HCT116 (cell line): ENCODE measurements at regions not wholly inside any gene's neighbourhood (a gene's known extent, or its start where the extent isn't known, plus 50 kb on each side); places are given as distances from the start of the nearest gene placed in this dataset.

ENCODE experiments used
- ATAC-seq: fragments of 200-7000 bp; cut with Tn5 transposase; 2 replicates; pipeline ENCODE4 v1.9.1; 2020; ENCODE audit warnings: mild to moderate bottlenecking, moderate library complexity
- BruUV-seq: library from RNA; stranded (reverse); fragments of 400-500 nt; replicated peaks from 2 replicates; lab custom pipeline; 2021; lab: Mats Ljungman, UMichigan
- CTCF ChIA-PET: fragments of 300-600 bp; sonication (Branson Sonifier 250); formaldehyde crosslinking; loops from one replicate; lab custom pipeline; 2021; ENCODE audit warnings: antibody characterized with exemption; lab: Charles Lee
- POLR2A ChIA-PET: fragments of 300-600, 350-600 bp; sonication (Branson Sonifier 250); formaldehyde crosslinking; loops from one replicate; lab custom pipeline; 2021; ENCODE audit warnings: antibody characterized with exemption; lab: Charles Lee
- RAD21 ChIA-PET, 2 experiments: fragments of 300-600 bp; sonication (Branson Sonifier 250); formaldehyde crosslinking; loops; one replicate each; lab custom pipeline; 2023; ENCODE audit warnings: low total read pairs in 2 of 2; ENCODE audit not compliant: uncharacterized antibody in 2 of 2, unreplicated experiment in 2 of 2, low non-redundant PET in 1 of 2; lab: Charles Lee
- DNase-seq: peaks from one replicate; pipeline ENCODE4 v3.0.0-alpha.2; 2010; ENCODE audit warnings: low read depth, low spot score
- H2AFZ ChIP-seq: fragments of 200-600 bp; shearing (Covaris generic), sonication (generic); 2 replicates; pipeline ENCODE4 v1.6.1; 2017; ENCODE audit warnings: low read depth, mixed run types, mixed read lengths, antibody characterized with exemption, low read length; ENCODE audit not compliant: poor library complexity, severe bottlenecking
- H3K27ac ChIP-seq: 2 replicates; pipeline ENCODE4 v1.5.1; 2012; ENCODE audit warnings: low read depth, low read length
- H3K27me3 ChIP-seq: fragments of 200-600 bp; sonication (generic); 2 replicates; pipeline ENCODE4 v1.6.1; 2016; ENCODE audit warnings: mixed run types, low read length, mixed read lengths; ENCODE audit not compliant: insufficient read depth
- H3K36me3 ChIP-seq, 2 experiments: fragments of 200-500 bp in 1 of 2; fragments of 200-600 bp in 1 of 2; sonication (Bioruptor generic) in 1 of 2; sonication (generic) in 1 of 2; 2 replicates each; pipeline versions ENCODE4 v1.5.1 to v1.6.1; 2014 to 2016; ENCODE audit warnings: low read length in 2 of 2, inconsistent platforms in 1 of 2, mixed read lengths in 1 of 2, mixed run types in 1 of 2; ENCODE audit not compliant: insufficient read depth in 2 of 2, control insufficient read depth in 1 of 2
- H3K4me1 ChIP-seq, 2 experiments: fragments of 200-600 bp in 1 of 2; sonication (generic) in 1 of 2; 2 replicates each; pipeline versions ENCODE4 v1.5.1 to v1.6.1; 2012 to 2017; ENCODE audit warnings: low read length in 2 of 2, inconsistent platforms in 1 of 2, mild to moderate bottlenecking in 1 of 2, mixed read lengths in 1 of 2, mixed run types in 1 of 2, moderate library complexity in 1 of 2; ENCODE audit not compliant: insufficient read depth in 2 of 2, control insufficient read depth in 1 of 2
- H3K4me2 ChIP-seq: fragments of 200-600 bp; sonication (generic); 2 replicates; pipeline ENCODE4 v1.6.1; 2017; ENCODE audit warnings: mixed run types, low read length, mixed read lengths
- H3K4me3 ChIP-seq, 2 experiments: fragments of 200-600 bp in 1 of 2; sonication (generic) in 1 of 2; replicated peaks in 1 of 2; 2 replicates each; pipeline ENCODE4 v1.5.1; 2011 to 2016; ENCODE audit warnings: low read length in 2 of 2, control low read depth in 1 of 2, low read depth in 1 of 2, mild to moderate bottlenecking in 1 of 2, mixed read lengths in 1 of 2, mixed run types in 1 of 2
- H3K79me2 ChIP-seq: fragments of 200-600 bp; sonication (generic); 2 replicates; pipeline ENCODE4 v1.6.1; 2017; ENCODE audit warnings: mild to moderate bottlenecking, mixed run types, low read length, moderate library complexity, mixed read lengths; ENCODE audit not compliant: insufficient read depth
- H3K9ac ChIP-seq: fragments of 200-600 bp; sonication (generic); 2 replicates; pipeline ENCODE4 v1.6.1; 2016; ENCODE audit warnings: low read length, mixed read lengths
- H3K9me2 ChIP-seq: fragments of 200-600 bp; sonication (generic), shearing (Covaris generic); 2 replicates; pipeline ENCODE4 v1.6.1; 2017; ENCODE audit warnings: mixed run types, mild to moderate bottlenecking, moderate library complexity; ENCODE audit not compliant: insufficient read depth
- H3K9me3 ChIP-seq, 2 experiments: fragments of 200-500 bp in 1 of 2; fragments of 200-600 bp in 1 of 2; sonication (Bioruptor generic) in 1 of 2; sonication (generic) in 1 of 2; 2 replicates each; pipeline ENCODE4 v1.6.1; 2014 to 2017; ENCODE audit warnings: low read length in 2 of 2, mixed read lengths in 2 of 2, inconsistent platforms in 1 of 2, low read depth in 1 of 2, mild to moderate bottlenecking in 1 of 2, mixed run types in 1 of 2, moderate library complexity in 1 of 2; ENCODE audit not compliant: control insufficient read depth in 1 of 2, insufficient read depth in 1 of 2
- H4K20me1 ChIP-seq: fragments of 200-600 bp; sonication (generic), shearing (Covaris generic); 2 replicates; pipeline ENCODE4 v1.6.1; 2017; ENCODE audit warnings: mixed run types, mild to moderate bottlenecking, moderate library complexity; ENCODE audit not compliant: insufficient read depth
- CEBPB ChIP-seq: IDR thresholded peaks from 2 replicates; pipeline ENCODE4 v1.6.1; 2012; ENCODE audit warnings: low read depth
- EGR1 ChIP-seq: IDR thresholded peaks from 2 replicates; pipeline ENCODE4 v1.6.1; 2012; ENCODE audit warnings: low read depth
- EZH2 ChIP-seq: fragments of 200-600 bp; sonication (generic); IDR thresholded peaks from 2 replicates; pipeline ENCODE4 v1.6.1; 2017; ENCODE audit warnings: antibody characterized with exemption, mixed run types
- EZH2phosphoT487 ChIP-seq: fragments of 200-600 bp; IDR thresholded peaks from 2 replicates; pipeline ENCODE4 v1.6.1; 2018; ENCODE audit warnings: antibody characterized with exemption, borderline replicate concordance
- JUND ChIP-seq: IDR thresholded peaks from 2 replicates; pipeline ENCODE4 v1.6.1; 2012
- SIN3A ChIP-seq: IDR thresholded peaks from 2 replicates; pipeline ENCODE4 v1.6.1; 2012; ENCODE audit warnings: low read depth
- intact Hi-C: fragments of 100-400 bp; cut with micrococcal nuclease; formaldehyde crosslinking; loops from 2 replicates; pipeline ENCODE4 v1.10.0; 2022
- TF ChIP-seq, protein P1 (sequence below), 3 experiments: fragments of 200-600 bp in 1 of 3; sonication (generic) in 1 of 3; IDR thresholded peaks in 2 of 3; conservative IDR thresholded peaks in 1 of 3; 2 replicates each; pipeline ENCODE4 v1.5.1; 2012 to 2017; ENCODE audit warnings: low read depth in 2 of 3, low read length in 2 of 3, antibody characterized with exemption in 1 of 3, borderline replicate concordance in 1 of 3, control low read depth in 1 of 3, mild to moderate bottlenecking in 1 of 3, mixed read lengths in 1 of 3, mixed run types in 1 of 3, moderate library complexity in 1 of 3; ENCODE audit not compliant: insufficient read depth in 1 of 3
- TF ChIP-seq, protein P2 (sequence below): IDR thresholded peaks from 2 replicates; pipeline ENCODE4 v1.6.1; 2012

DNA sequence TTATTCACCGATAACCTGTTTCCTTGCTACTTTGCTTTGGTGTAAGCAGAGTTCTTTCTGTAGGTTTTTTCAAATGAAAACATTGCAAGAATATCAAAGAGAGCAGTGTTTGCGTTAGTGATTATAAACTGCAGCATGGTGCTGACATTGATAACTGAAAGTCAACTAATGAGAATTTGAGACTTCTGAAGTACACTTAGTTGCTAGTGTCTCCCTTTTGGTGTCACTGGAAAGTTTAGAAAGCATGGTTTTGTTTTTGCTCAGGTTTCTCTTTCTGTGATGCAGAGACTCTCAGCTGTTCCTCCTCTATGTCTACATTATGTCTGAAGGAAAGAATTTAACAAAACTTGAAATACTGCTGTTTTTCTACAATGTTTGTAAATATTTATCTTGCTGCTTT, 80.2 kb upstream of the ZNF169 start:
- no peak overlapping the region for H3K4me2 ChIP-seq
- POLR2A ChIA-PET = no interaction called here
- no peak overlapping the region for H3K4me3 ChIP-seq
- no peaks in the 10 kb centered on the region for H3K9me3 ChIP-seq
- no peak for ATAC-seq
- TF ChIP-seq JUND (no peak), EGR1 (no peak), EZH2phosphoT487 (no peak)
- TF ChIP-seq, protein P1, sequence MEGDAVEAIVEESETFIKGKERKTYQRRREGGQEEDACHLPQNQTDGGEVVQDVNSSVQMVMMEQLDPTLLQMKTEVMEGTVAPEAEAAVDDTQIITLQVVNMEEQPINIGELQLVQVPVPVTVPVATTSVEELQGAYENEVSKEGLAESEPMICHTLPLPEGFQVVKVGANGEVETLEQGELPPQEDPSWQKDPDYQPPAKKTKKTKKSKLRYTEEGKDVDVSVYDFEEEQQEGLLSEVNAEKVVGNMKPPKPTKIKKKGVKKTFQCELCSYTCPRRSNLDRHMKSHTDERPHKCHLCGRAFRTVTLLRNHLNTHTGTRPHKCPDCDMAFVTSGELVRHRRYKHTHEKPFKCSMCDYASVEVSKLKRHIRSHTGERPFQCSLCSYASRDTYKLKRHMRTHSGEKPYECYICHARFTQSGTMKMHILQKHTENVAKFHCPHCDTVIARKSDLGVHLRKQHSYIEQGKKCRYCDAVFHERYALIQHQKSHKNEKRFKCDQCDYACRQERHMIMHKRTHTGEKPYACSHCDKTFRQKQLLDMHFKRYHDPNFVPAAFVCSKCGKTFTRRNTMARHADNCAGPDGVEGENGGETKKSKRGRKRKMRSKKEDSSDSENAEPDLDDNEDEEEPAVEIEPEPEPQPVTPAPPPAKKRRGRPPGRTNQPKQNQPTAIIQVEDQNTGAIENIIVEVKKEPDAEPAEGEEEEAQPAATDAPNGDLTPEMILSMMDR (IDR thresholded peaks at IDR 0.05 in 2 of 3, conservative IDR thresholded peaks at IDR 0.05 in 1 of 3; ENCODE audit: borderline replicate concordance in 1 of 3, insufficient read depth in 1 of 3, low read depth in 2 of 3, low read length in 2 of 3) = no peak
- no peaks in the 10 kb centered on the region for H3K27me3 ChIP-seq
- no peak overlapping the region for H3K27ac ChIP-seq
- intact Hi-C loops = no loop called here
- no peak overlapping the region for H3K9ac ChIP-seq
- no peak overlapping the region for H2AFZ ChIP-seq
- BruUV-seq = no TSS peak
- RAD21 ChIA-PET = no interaction called here
- no peaks in the 10 kb centered on the region for H3K4me1 ChIP-seq
- no peak for DNase-seq
- peaks cover 59% of the 10 kb centered on the region for H3K79me2 ChIP-seq
- CTCF ChIA-PET = no interaction called here
- peaks cover 29 to 30% of the 10 kb centered on the region in 2 experiments for H3K36me3 ChIP-seq
- peaks cover 45% of the 10 kb centered on the region; the same call in 1 of the 2 replicates for H4K20me1 ChIP-seq
- no peaks in the 10 kb centered on the region for H3K9me2 ChIP-seq

DNA sequence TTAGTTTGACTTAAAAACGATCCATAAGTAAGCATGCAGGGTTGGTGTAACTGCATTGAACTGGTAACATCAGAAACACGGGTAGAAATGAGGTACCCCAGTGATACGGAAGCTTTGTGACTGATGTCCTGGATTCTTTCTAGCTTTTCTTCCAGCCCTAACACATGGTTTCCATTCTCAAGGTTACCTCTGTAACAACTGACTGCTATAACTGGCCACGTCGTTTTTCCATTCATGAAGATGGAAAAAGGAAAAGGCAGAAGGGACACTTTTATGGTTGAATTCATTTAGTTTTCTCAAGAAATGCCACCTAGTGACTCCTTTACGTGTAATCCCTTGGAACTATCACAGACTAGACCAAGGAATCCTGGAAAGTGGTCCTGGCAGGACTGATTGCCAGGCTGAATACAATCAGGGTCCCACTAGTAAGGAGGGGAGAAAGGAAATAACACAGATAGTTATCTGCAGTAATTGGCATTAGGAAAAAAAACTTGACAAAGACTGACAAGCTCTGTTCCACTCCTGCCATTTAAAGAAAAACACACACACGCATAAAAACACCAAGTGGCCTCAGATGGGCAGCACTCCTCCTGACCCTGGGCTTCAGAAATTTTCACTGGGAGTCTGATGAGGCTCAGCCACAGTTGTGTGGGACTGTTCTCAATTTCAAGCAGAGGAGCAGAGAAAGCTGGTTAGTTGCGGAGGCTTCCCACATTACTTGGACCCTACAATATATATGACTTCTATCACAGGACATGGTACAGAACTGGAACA, 77.5 kb upstream of the ZNF169 start:
- no peak overlapping the region for H3K9ac ChIP-seq
- RAD21 ChIA-PET = no interaction called here
- H4K20me1 ChIP-seq = peaks cover 18% of the 10 kb centered on the region; the same call in 1 of the 2 replicates
- H3K9me3 ChIP-seq = no peaks in the 10 kb centered on the region
- no peak overlapping the region for H3K27ac ChIP-seq
- POLR2A ChIA-PET = no interaction called here
- no peak overlapping the region for H3K4me3 ChIP-seq
- no peaks in the 10 kb centered on the region for H3K27me3 ChIP-seq
- TF ChIP-seq EZH2 (no peak), JUND (no peak), EGR1 (no peak), SIN3A (no peak), CEBPB (no peak)
- TF ChIP-seq, protein P2, sequence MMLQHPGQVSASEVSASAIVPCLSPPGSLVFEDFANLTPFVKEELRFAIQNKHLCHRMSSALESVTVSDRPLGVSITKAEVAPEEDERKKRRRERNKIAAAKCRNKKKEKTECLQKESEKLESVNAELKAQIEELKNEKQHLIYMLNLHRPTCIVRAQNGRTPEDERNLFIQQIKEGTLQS = no peak
- no peaks in the 10 kb centered on the region for H3K4me1 ChIP-seq
- ATAC-seq (no peak), DNase-seq (no peak)
- no TSS peak for BruUV-seq
- no peaks in the 10 kb centered on the region for H3K9me2 ChIP-seq
- H3K4me2 ChIP-seq = no peak overlapping the region
- CTCF ChIA-PET = no interaction called here
- intact Hi-C loops = no loop called here
- H2AFZ ChIP-seq = no peak overlapping the region
- H3K36me3 ChIP-seq = peaks cover 7 to 17% of the 10 kb centered on the region in 2 experiments
- peaks cover 32% of the 10 kb centered on the region for H3K79me2 ChIP-seq
